Activated CD8-positive, alpha-beta T cell treated with anti-CD3 and anti-CD28 coated beads, Interleukin-2, amount 10 ng/mL, durations not matched to agents 7 days and 5 days (primary cell): ENCODE measurements at regions not wholly inside any gene's neighbourhood (a gene's known extent, or its start where the extent isn't known, plus 50 kb on each side); places are given as distances from the start of the nearest gene placed in this dataset.

Experiments used
- ATAC-seq: fragments of 150-1000 bp; cut with Tn5 transposase; one replicate; pipeline ENCODE4 v1.10.0; 2021; ENCODE audit warnings: moderate library complexity
- CTCF ChIA-PET: fragments of 350-600 bp; sonication (Branson Sonifier 250); formaldehyde crosslinking; loops from one replicate; lab custom pipeline; 2021; ENCODE audit warnings: antibody characterized with exemption; lab: Charles Lee
- POLR2A ChIA-PET: fragments of 350-600 bp; sonication (Branson Sonifier 250); formaldehyde crosslinking; loops from one replicate; lab custom pipeline; 2021; ENCODE audit warnings: antibody characterized with exemption; lab: Charles Lee
- DNase-seq: peaks from one replicate; pipeline ENCODE4 v3.0.0-alpha.2; 2020
- H3K27ac Mint-ChIP-seq: one replicate; pipeline ENCODE4 v1.8.0; 2021; ENCODE audit warnings: mild to moderate bottlenecking, mixed read lengths
- H3K27me3 Mint-ChIP-seq: one replicate; pipeline ENCODE4 v1.8.0; 2021; ENCODE audit warnings: low read depth, mixed read lengths
- H3K36me3 Mint-ChIP-seq: one replicate; pipeline ENCODE4 v1.8.0; 2021; ENCODE audit warnings: low read depth, mixed read lengths
- H3K4me1 Mint-ChIP-seq: one replicate; pipeline ENCODE4 v1.8.0; 2021; ENCODE audit warnings: low read depth, mixed read lengths
- H3K4me3 Mint-ChIP-seq: one replicate; pipeline ENCODE4 v1.8.0; 2021; ENCODE audit warnings: mild to moderate bottlenecking, mixed read lengths
- H3K9me3 Mint-ChIP-seq: one replicate; pipeline ENCODE4 v1.8.0; 2022; ENCODE audit warnings: mixed read lengths; ENCODE audit not compliant: insufficient read depth

DNA sequence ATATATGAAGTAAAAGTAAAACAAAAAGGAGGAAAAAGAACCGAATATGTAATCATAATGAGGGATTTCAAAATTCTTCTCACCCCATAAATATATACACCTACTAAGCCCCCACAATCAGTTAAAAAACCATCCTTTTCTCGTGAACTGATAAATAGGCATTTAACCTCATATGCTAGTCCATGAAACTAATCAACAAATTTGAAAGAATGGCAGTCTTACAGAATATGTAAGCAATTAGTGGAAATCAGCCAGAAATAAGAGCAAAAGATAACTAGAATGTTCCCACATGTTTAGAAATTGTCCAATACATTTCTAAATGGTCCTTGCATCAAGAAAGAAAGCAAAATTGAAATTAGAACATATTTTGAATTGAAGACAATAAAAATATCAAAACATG lies 849.4 kb upstream of the CXADR start:
- no peak for ATAC-seq
- peaks cover 19% of the 10 kb centered on the region for H3K9me3 Mint-ChIP-seq
- H3K27ac Mint-ChIP-seq = no peak overlapping the region
- no peaks in the 10 kb centered on the region for H3K27me3 Mint-ChIP-seq
- no peaks in the 10 kb centered on the region for H3K4me1 Mint-ChIP-seq
- no peaks in the 10 kb centered on the region for H3K36me3 Mint-ChIP-seq
- no peak overlapping the region for H3K4me3 Mint-ChIP-seq
- DNase-seq = no peak
- ChIA-PET POLR2A (no interaction called here), CTCF (no interaction called here)

DNA sequence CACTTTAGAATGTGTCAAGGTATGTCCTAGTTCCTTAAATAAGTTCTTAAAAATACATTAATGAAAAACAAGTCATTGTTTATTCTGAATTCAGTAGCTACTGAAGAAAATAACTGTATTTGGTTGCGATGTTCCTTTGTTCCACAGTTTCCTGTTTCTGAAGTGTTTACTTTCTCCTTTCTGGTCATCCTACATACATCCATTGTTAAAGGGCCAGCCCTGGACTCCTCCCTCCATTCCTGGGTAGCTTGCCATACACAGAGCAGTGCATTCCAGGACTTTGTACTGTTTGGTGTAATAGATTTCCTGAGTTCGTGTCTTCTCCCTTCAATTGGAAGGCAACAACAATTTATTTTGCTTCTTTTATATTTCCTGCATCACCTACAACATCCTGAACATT lies 845.4 kb upstream of the CXADR start:
- H3K27ac Mint-ChIP-seq = no peak overlapping the region
- H3K4me3 Mint-ChIP-seq = no peak overlapping the region
- peaks cover 22% of the 10 kb centered on the region for H3K9me3 Mint-ChIP-seq
- DNase-seq (no peak), ATAC-seq (no peak)
- no peaks in the 10 kb centered on the region for H3K27me3 Mint-ChIP-seq
- POLR2A ChIA-PET = no interaction called here
- H3K36me3 Mint-ChIP-seq = no peaks in the 10 kb centered on the region
- CTCF ChIA-PET = no interaction called here
- no peaks in the 10 kb centered on the region for H3K4me1 Mint-ChIP-seq

DNA sequence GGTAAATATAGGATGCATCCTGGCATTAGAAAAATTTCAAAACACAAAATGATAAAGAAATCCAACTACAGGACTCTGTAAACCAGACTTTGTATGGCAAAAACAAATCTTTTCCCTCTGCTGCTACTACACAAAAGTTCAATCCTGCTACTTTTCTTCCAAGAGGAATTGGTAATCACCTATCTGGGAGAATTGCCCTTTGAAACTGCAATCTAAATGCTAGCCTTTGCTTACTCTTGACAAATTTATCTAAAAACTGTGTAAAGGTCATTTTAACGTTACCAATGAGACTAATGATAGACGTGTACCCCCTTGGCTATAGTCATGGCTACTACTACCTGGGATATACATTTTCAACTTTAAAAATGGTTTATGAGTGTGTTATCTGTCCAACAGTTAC lies 837.9 kb upstream of the CXADR start:
- Mint-ChIP-seq H3K27me3 (no peaks in the 10 kb centered on the region), H3K4me1 (no peaks in the 10 kb centered on the region), H3K36me3 (no peaks in the 10 kb centered on the region), H3K9me3 (peaks cover 15% of the 10 kb centered on the region), H3K4me3 (no peak overlapping the region), H3K27ac (no peak overlapping the region)
- ChIA-PET POLR2A (no interaction called here), CTCF (no interaction called here)
- ATAC-seq (no peak), DNase-seq (no peak)

DNA sequence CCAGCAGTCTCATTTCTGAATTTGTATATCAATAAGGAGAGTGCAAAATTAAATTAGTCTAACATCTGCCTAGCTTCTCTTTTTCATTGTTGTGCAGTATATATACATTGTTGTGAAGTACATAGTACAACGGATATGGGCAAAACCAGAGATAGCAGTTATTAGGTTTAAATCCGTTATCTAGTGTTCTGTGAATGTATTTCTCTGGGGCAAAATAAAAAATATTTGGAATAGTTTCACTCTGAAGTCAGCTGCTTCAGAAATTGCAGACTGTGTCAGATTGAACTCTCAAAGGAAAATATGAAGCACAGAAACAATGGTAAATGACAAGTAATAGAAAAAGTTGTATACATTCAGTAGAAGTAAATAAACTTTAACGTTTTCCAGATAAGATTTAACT lies 836.5 kb upstream of the CXADR start:
- DNase-seq = no peak
- H3K27me3 Mint-ChIP-seq = no peaks in the 10 kb centered on the region
- H3K27ac Mint-ChIP-seq = no peak overlapping the region
- no peak overlapping the region for H3K4me3 Mint-ChIP-seq
- ATAC-seq = no peak
- ChIA-PET CTCF (no interaction called here), POLR2A (no interaction called here)
- H3K4me1 Mint-ChIP-seq = no peaks in the 10 kb centered on the region
- peaks cover 17% of the 10 kb centered on the region for H3K9me3 Mint-ChIP-seq
- no peaks in the 10 kb centered on the region for H3K36me3 Mint-ChIP-seq

DNA sequence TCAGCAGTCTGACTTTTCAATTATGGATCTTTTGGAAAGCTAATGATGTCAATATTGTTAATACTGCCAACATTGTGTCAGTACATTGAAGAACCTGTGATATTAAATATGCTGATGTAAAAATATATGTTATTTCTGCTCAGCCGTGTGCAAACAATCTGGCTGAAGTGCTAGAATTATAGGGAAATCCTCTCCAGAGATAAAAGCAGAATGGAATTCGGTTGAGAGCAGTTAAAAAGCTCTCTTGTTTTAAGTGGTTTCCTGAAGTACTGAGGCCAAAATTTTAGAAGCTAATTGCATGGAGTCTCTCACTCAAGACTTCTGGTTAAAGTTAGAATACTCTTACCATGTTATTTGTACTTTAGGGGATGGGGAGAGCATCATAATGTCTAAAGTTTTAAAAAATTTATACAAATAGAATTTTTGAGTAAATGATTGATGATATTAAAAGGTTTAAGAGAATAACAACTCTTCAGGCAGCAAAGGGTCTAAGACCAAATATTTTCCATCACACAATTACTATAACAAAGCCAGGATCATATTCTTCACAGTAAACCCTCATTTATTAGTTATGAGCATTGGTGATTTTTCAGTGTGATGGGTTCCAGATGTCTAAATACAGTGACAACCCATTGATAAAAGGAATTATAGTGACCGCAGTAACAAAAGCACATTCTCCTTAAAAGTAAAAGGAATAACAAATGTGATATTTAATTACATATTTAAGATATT lies 834.2 kb upstream of the CXADR start:
- ATAC-seq (no peak), DNase-seq (no peak)
- H3K36me3 Mint-ChIP-seq = no peaks in the 10 kb centered on the region
- no peaks in the 10 kb centered on the region for H3K27me3 Mint-ChIP-seq
- H3K9me3 Mint-ChIP-seq = peaks cover 15% of the 10 kb centered on the region
- ChIA-PET CTCF (no interaction called here), POLR2A (no interaction called here)
- no peak overlapping the region for H3K27ac Mint-ChIP-seq
- H3K4me3 Mint-ChIP-seq = no peak overlapping the region
- H3K4me1 Mint-ChIP-seq = no peaks in the 10 kb centered on the region

DNA sequence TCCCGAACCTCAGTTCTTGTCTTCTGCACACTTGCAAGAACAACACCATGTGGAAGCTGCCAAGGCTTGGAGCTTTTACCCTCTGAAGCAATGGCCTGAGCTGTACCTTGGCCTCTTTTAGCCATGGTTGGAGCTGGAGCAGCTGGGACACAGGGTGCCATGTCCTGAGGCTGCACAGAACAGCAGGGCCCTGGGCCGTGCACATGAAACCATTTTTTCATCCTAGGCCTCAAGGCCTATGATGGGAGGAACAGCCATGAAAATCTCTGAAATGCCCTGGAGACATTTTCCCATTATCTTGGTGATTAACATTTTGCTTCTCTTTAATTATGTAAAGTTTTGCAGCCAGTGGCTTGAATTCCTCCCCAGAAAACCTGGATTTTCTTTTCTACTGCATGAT lies 817.8 kb upstream of the CXADR start:
- H3K36me3 Mint-ChIP-seq = no peaks in the 10 kb centered on the region
- ATAC-seq (no peak), DNase-seq (no peak)
- ChIA-PET CTCF (no interaction called here), POLR2A (no interaction called here)
- H3K27ac Mint-ChIP-seq = no peak overlapping the region
- H3K9me3 Mint-ChIP-seq = peaks cover 41% of the 10 kb centered on the region
- no peaks in the 10 kb centered on the region for H3K4me1 Mint-ChIP-seq
- H3K27me3 Mint-ChIP-seq = no peaks in the 10 kb centered on the region
- H3K4me3 Mint-ChIP-seq = no peak overlapping the region

DNA sequence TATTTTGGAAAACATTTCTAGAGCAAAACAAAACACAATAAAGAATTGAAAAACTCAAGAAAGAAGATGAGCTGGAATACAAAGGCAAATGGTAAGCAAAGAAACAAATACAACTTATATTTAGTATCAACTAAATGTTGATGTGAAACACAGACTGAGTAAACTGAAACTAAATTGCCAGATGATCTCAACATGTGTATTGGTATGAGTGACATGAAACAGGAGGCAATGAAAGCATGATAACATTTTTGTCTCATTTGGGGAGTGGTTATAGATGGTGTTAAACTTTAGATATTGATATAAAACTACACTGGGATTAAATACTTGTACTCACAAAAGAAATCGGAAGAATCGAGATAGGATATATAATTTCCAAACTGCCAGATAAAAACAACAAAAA lies 805.6 kb upstream of the CXADR start:
- no peak overlapping the region for H3K4me3 Mint-ChIP-seq
- H3K36me3 Mint-ChIP-seq = no peaks in the 10 kb centered on the region
- no peak for ATAC-seq
- H3K27ac Mint-ChIP-seq = no peak overlapping the region
- H3K4me1 Mint-ChIP-seq = no peaks in the 10 kb centered on the region
- DNase-seq = no peak
- H3K27me3 Mint-ChIP-seq = no peaks in the 10 kb centered on the region
- peaks cover 24% of the 10 kb centered on the region for H3K9me3 Mint-ChIP-seq
- POLR2A ChIA-PET = no interaction called here
- CTCF ChIA-PET = no interaction called here

DNA sequence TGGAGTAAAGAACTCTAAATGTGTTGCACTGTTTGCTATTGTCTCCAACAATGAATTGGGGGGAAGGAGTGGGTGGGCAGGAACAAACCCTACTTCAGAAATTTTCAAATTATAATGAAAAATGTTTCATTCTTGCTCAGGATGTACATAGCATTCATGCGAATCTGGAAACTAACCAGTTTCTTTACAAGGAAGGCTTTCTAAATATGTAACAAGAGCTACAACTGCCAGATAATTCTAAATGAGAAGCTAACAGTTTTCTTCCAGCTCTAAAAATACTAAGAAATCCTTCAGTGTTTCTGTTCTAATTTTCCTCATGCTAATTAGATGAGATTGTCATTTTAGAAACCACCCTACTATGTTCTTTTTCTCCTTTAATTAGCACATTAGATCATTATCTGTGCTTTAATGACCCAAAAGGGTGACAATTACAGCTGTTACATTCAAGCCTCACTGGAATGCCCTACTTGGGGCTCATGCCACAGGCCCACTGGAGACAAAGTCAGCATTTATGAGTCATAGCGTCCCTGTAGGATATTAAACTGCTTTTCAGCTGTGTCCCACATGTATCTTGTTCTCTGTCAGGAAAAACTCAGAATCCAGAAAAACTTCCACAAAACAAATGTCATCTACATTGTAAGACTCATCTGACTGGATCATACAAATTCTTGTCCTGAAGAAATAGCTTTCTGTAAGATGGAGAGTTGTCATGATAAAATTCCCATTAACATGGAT lies 804.6 kb upstream of the CXADR start:
- DNase-seq = no peak
- Mint-ChIP-seq H3K36me3 (no peaks in the 10 kb centered on the region), H3K9me3 (peaks cover 22% of the 10 kb centered on the region), H3K4me1 (no peaks in the 10 kb centered on the region), H3K4me3 (no peak overlapping the region), H3K27ac (no peak overlapping the region), H3K27me3 (no peaks in the 10 kb centered on the region)
- ChIA-PET POLR2A (no interaction called here), CTCF (no interaction called here)
- ATAC-seq = no peak

DNA sequence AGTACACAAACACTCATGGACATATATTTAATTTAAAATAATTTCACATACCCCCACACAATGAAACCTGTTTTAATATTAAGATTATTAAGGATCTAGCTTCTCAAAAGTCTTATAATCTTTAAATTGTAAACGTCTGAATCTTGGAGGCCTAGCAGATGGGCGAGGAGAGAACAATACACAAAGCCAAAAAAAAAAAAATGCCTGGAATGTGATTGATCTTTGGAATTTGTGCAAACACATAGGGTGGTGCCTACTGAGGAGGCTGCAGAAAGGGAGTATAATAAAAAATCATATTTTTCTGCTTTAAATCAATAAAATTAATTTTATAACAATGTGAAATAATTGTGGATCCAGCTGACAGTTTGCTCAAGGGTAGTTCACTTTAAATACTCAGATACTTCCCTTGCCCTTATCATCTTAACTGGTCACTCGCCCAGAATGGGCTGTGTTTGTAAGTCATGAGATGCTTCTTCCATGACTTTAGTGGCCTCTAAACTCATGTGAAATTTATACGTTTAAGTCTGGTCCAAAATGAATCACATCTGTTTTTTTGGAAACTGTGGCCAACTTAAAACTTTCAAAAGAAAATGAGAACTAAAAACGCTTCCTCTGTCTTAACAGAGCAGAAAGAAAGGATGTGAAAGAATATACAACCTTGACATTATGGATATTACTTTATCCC lies 802.8 kb upstream of the CXADR start:
- peaks cover 30% of the 10 kb centered on the region for H3K9me3 Mint-ChIP-seq
- POLR2A ChIA-PET = no interaction called here
- H3K27me3 Mint-ChIP-seq = no peaks in the 10 kb centered on the region
- ATAC-seq (no peak), DNase-seq (no peak)
- H3K27ac Mint-ChIP-seq = no peak overlapping the region
- CTCF ChIA-PET = no interaction called here
- H3K36me3 Mint-ChIP-seq = no peaks in the 10 kb centered on the region
- no peak overlapping the region for H3K4me3 Mint-ChIP-seq
- no peaks in the 10 kb centered on the region for H3K4me1 Mint-ChIP-seq

DNA sequence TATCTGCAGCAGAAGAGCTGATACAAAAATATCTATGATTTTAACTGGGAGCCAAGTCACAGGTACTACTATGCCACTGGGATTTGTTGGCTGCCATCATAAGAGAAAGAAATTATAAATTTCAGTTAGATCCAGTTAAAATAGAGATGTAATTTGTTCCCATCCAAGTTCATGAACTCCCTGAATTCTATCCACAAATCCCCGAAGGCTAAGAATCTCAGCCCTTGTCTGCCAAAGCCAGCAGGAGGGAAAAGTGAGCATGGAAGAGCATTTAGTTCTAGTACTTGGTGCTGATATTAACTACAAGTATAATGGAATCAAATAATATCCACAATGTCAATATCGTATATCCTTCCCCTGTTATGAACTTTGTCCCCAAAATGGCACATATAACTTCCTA lies 801.1 kb upstream of the CXADR start:
- CTCF ChIA-PET = no interaction called here
- Mint-ChIP-seq H3K4me1 (no peaks in the 10 kb centered on the region), H3K27ac (no peak overlapping the region), H3K4me3 (no peak overlapping the region), H3K27me3 (no peaks in the 10 kb centered on the region), H3K9me3 (peaks cover 29% of the 10 kb centered on the region), H3K36me3 (no peaks in the 10 kb centered on the region)
- ATAC-seq (no peak), DNase-seq (no peak)
- POLR2A ChIA-PET = no interaction called here

DNA sequence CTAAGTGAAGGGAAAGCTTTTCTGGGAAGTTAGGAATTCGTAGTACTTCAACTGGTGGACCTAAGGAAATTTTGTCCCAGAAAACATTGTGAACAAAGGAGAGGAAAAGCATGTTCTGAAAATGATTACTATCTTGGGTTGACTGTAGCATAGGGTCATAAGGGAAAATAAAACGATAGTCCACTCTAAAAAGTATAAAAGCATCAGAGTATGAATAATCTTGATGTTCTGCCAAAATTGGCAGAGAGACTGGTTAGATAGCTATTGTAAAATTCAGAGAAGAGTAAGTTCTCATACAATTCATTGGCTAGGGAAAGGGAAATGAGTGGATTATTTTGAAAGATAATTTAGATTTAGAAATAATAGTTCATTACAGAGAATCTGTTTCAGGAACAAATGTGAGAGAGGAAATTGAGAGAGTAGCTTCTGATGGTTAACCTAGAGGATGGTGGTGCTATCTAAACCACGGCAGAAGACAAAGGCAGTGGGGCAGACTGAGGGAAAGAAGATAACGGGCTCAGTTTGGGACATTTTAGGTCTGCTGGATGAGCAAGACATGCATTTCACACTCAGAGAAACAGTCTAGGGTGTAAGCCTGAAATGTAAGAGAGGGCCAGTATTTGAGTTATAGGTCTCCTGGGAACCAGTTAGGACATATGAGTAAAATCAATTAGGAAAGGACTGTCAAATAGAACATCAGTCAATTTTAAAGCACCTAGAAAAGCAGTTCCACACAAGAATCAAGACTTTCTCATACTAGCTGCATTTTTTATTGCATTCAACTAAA lies 799.3 kb upstream of the CXADR start:
- ChIA-PET CTCF (no interaction called here), POLR2A (no interaction called here)
- no peak for ATAC-seq
- no peak for DNase-seq
- Mint-ChIP-seq H3K27me3 (no peaks in the 10 kb centered on the region), H3K36me3 (no peaks in the 10 kb centered on the region), H3K4me3 (no peak overlapping the region), H3K4me1 (no peaks in the 10 kb centered on the region), H3K9me3 (peaks cover 27% of the 10 kb centered on the region), H3K27ac (no peak overlapping the region)

DNA sequence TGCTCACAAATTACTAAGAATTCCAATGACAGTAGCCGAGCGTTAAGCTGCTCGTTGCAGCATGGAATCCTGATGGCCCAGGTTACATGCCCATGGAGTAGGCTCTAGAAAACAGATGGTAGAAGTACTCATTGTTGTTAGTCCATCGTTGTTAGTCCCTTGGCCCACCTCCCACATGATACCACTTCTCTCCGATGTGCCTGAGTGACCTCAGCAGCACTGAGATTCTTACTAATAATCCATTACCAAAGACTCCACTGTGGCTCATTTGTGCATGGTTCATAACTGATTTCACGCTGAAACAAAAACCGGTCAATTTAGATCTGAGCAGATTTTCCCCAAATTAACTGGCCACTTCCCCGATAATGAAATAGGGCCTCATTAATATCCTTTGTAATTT lies 772.3 kb upstream of the CXADR start:
- no peak for DNase-seq
- CTCF ChIA-PET = no interaction called here
- peaks cover 30% of the 10 kb centered on the region for H3K9me3 Mint-ChIP-seq
- no peak for ATAC-seq
- POLR2A ChIA-PET = no interaction called here
- H3K4me3 Mint-ChIP-seq = no peak overlapping the region
- no peak overlapping the region for H3K27ac Mint-ChIP-seq
- H3K36me3 Mint-ChIP-seq = no peaks in the 10 kb centered on the region
- H3K4me1 Mint-ChIP-seq = no peaks in the 10 kb centered on the region
- H3K27me3 Mint-ChIP-seq = no peaks in the 10 kb centered on the region
